ENCODE measurements at regions not wholly inside any gene's neighbourhood (a gene's known extent, or its start where the extent isn't known, plus 50 kb on each side); places are given as distances from the start of the nearest gene placed in this dataset.

DNA sequence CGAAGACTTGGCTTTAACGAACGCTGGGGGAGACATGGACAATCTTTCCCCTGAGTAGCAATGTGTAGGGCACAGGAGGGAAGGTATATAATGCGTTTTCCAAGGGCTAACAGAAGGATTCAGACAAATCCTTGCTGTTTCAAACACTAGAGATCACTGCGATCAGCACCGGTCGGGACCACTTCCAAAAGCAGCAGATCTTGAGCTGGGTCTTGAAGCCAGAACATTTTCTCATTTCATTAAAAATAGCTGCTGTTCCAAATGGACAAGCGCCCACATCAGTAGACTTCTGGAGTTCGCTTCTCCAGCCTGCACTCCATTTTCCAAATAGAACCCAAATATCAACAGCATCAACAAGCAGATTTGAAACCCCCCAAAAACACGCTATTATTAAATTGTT, 65.1 kb upstream of the MAPRE2 start:
- H3K4me1 ChIP-seq (ENCODE audit: control insufficient read depth in 1 of 2, insufficient read depth in 2 of 2, low read length in 2 of 2) = peaks cover 25 to 37% of the 10 kb centered on the region in 2 donors
- Mint-ChIP-seq H3K27me3 (ENCODE audit: low read depth in 3 of 3) (peaks cover 17 to 47% (median 25%) of the 10 kb centered on the region in 3 donors), H3K36me3 (peaks cover 0 to 5% of the 10 kb centered on the region in 2 donors), H3K4me3 (peak overlapping the region; percentile 88 to 94), H3K4me1 (peaks cover 30% of the 10 kb centered on the region), H3K27ac (peak overlapping the region in 2 of 7 donors; percentile 35 to 40), H3K9me3 (peaks cover 0 to 7% (median 3%) of the 10 kb centered on the region in 7 donors)
- no peak for DNase-seq
- TF ChIP-seq, protein P1, sequence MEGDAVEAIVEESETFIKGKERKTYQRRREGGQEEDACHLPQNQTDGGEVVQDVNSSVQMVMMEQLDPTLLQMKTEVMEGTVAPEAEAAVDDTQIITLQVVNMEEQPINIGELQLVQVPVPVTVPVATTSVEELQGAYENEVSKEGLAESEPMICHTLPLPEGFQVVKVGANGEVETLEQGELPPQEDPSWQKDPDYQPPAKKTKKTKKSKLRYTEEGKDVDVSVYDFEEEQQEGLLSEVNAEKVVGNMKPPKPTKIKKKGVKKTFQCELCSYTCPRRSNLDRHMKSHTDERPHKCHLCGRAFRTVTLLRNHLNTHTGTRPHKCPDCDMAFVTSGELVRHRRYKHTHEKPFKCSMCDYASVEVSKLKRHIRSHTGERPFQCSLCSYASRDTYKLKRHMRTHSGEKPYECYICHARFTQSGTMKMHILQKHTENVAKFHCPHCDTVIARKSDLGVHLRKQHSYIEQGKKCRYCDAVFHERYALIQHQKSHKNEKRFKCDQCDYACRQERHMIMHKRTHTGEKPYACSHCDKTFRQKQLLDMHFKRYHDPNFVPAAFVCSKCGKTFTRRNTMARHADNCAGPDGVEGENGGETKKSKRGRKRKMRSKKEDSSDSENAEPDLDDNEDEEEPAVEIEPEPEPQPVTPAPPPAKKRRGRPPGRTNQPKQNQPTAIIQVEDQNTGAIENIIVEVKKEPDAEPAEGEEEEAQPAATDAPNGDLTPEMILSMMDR (IDR thresholded peaks at IDR 0.05) = no peak
- intact Hi-C loops (cut with micrococcal nuclease) = no loop called here
- H3K4me3 ChIP-seq (replicated peaks in 1 of 3; ENCODE audit: low read depth in 2 of 3, low read length in 3 of 3) = peak overlapping the region in 1 of 3 experiments; percentile 83
- no peaks in the 10 kb centered on the region for H4K20me1 ChIP-seq (ENCODE audit: insufficient read depth, low read length)
- no peaks in the 10 kb centered on the region for H3K9me3 ChIP-seq (replicated peaks in 1 of 2; ENCODE audit: control insufficient read depth in 1 of 2, insufficient read depth in 1 of 2, low read length in 2 of 2)
- H3K9ac ChIP-seq (ENCODE audit: insufficient read depth, low read length, poor library complexity, severe bottlenecking) = no peak overlapping the region
- H3K27ac ChIP-seq (ENCODE audit: low read depth in 1 of 2, low read length in 2 of 2) = no peak overlapping the region
- WGBS (ENCODE audit: insufficient coverage) = 81% methylated on average over 4 of the region's 10 CpGs
- peaks cover 10 to 33% of the 10 kb centered on the region in 2 donors for H3K27me3 ChIP-seq (ENCODE audit: control insufficient read depth in 2 of 2, insufficient read depth in 2 of 2, low read length in 2 of 2)
- no peaks in the 10 kb centered on the region for H3K36me3 ChIP-seq (replicated peaks in 1 of 2; ENCODE audit: control insufficient read depth in 1 of 2, insufficient read depth in 2 of 2, low read length in 2 of 2)
- H3K79me2 ChIP-seq (ENCODE audit: insufficient read depth, low read length) = no peaks in the 10 kb centered on the region
- H2AFZ ChIP-seq (ENCODE audit: insufficient read depth, low read depth, low read length, poor library complexity, severe bottlenecking) = peak overlapping the region; percentile 88
- peak overlapping the region; percentile 96 for H3K4me2 ChIP-seq (replicated peaks; ENCODE audit: extremely low read depth, low read length, poor library complexity, severe bottlenecking)

DNA sequence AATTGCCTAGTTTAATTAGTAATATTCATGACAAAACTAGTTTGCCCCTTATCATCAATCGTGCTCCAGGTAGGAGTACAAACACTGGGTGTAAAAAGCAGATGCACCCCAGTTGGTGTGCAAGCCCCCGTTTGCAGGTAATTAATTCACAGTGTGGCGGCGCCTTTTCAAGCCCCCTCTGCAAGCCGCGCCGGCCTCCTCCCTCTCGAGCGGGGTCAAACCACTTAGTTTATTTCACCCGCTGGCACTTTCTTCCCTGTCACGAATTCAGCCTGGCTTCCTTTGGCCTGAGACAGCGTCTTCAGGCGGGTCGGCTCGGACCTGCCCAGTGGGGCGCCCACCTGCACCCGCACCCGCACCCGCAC, 64.7 kb upstream of the MAPRE2 start:
- peak overlapping the region; percentile 88 for H2AFZ ChIP-seq (ENCODE audit: insufficient read depth, low read depth, low read length, poor library complexity, severe bottlenecking)
- H3K27me3 Mint-ChIP-seq (ENCODE audit: low read depth in 3 of 3) = peaks cover 17 to 47% (median 25%) of the 10 kb centered on the region in 3 donors
- H3K9me3 ChIP-seq (replicated peaks in 1 of 2; ENCODE audit: control insufficient read depth in 1 of 2, insufficient read depth in 1 of 2, low read length in 2 of 2) = no peaks in the 10 kb centered on the region
- TF ChIP-seq, protein P1 (IDR thresholded peaks at IDR 0.05) = no peak
- H3K4me3 Mint-ChIP-seq = peak overlapping the region; percentile 88 to 94
- WGBS (ENCODE audit: insufficient coverage) = under 1% methylated on average over 18 of the region's 19 CpGs
- intact Hi-C loops (cut with micrococcal nuclease) = no loop called here
- H3K9me3 Mint-ChIP-seq = peaks cover 0 to 7% (median 3%) of the 10 kb centered on the region in 7 donors
- H4K20me1 ChIP-seq (ENCODE audit: insufficient read depth, low read length) = no peaks in the 10 kb centered on the region
- peak overlapping the region; percentile 96 for H3K4me2 ChIP-seq (replicated peaks; ENCODE audit: extremely low read depth, low read length, poor library complexity, severe bottlenecking)
- no peak overlapping the region for H3K27ac ChIP-seq (ENCODE audit: low read depth in 1 of 2, low read length in 2 of 2)
- peaks cover 30% of the 10 kb centered on the region for H3K4me1 Mint-ChIP-seq
- no peaks in the 10 kb centered on the region for H3K79me2 ChIP-seq (ENCODE audit: insufficient read depth, low read length)
- H3K27ac Mint-ChIP-seq = peak overlapping the region in 1 of 7 donors; percentile 68
- H3K36me3 ChIP-seq (replicated peaks in 1 of 2; ENCODE audit: control insufficient read depth in 1 of 2, insufficient read depth in 2 of 2, low read length in 2 of 2) = no peaks in the 10 kb centered on the region
- H3K36me3 Mint-ChIP-seq = peaks cover 0 to 5% of the 10 kb centered on the region in 2 donors
- peaks cover 10 to 33% of the 10 kb centered on the region in 2 donors for H3K27me3 ChIP-seq (ENCODE audit: control insufficient read depth in 2 of 2, insufficient read depth in 2 of 2, low read length in 2 of 2)
- H3K9ac ChIP-seq (ENCODE audit: insufficient read depth, low read length, poor library complexity, severe bottlenecking) = peak overlapping the region; percentile 63
- peaks cover 25 to 37% of the 10 kb centered on the region in 2 donors for H3K4me1 ChIP-seq (ENCODE audit: control insufficient read depth in 1 of 2, insufficient read depth in 2 of 2, low read length in 2 of 2)
- DNase-seq = no peak
- H3K4me3 ChIP-seq (replicated peaks in 1 of 3; ENCODE audit: low read depth in 2 of 3, low read length in 3 of 3) = peak overlapping the region; percentile 49 to 83 (median 62)
